ENCODE measurements at regions not wholly inside any gene's neighbourhood (a gene's known extent, or its start where the extent isn't known, plus 50 kb on each side); places are given as distances from the start of the nearest gene placed in this dataset.

- Histone ChIP-seq H3K9ac (ENCODE audit: insufficient read depth in 1 of 2, low read length in 2 of 2) (no peak overlapping the region), H3K9me3 (ENCODE audit: control insufficient read depth in 4 of 4, insufficient read depth in 3 of 4, low read length in 3 of 4) (peaks cover 0 to 4% (median 0%) of the 10 kb centered on the region in 4 donors), H3K36me3 (ENCODE audit: control insufficient read depth in 4 of 4, insufficient read depth in 4 of 4, low read length in 4 of 4) (no peaks in the 10 kb centered on the region), H3K4me1 (ENCODE audit: control insufficient read depth in 5 of 5, insufficient read depth in 5 of 5, low read length in 5 of 5) (peaks cover 0 to 39% (median 15%) of the 10 kb centered on the region in 5 donors), H3K4me3 (no peak overlapping the region), H3K27me3 (ENCODE audit: control insufficient read depth in 3 of 3, insufficient read depth in 3 of 3, low read length in 2 of 3) (no peaks in the 10 kb centered on the region), H3K27ac (ENCODE audit: low read depth in 1 of 2, low read length in 1 of 2) (no peak overlapping the region)
- ATAC-seq (ENCODE audit: insufficient read depth, low FRiP score) (no peak), DNase-seq (no peak)
- TF ChIP-seq, protein P1, sequence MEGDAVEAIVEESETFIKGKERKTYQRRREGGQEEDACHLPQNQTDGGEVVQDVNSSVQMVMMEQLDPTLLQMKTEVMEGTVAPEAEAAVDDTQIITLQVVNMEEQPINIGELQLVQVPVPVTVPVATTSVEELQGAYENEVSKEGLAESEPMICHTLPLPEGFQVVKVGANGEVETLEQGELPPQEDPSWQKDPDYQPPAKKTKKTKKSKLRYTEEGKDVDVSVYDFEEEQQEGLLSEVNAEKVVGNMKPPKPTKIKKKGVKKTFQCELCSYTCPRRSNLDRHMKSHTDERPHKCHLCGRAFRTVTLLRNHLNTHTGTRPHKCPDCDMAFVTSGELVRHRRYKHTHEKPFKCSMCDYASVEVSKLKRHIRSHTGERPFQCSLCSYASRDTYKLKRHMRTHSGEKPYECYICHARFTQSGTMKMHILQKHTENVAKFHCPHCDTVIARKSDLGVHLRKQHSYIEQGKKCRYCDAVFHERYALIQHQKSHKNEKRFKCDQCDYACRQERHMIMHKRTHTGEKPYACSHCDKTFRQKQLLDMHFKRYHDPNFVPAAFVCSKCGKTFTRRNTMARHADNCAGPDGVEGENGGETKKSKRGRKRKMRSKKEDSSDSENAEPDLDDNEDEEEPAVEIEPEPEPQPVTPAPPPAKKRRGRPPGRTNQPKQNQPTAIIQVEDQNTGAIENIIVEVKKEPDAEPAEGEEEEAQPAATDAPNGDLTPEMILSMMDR (IDR thresholded peaks at IDR 0.05; ENCODE audit: control extremely low read depth, extremely low read depth), result no peak
- 82 to 88% methylated on average over 10 of the region's 10 CpGs for WGBS, 2 donors
These were observed 91.0 kb upstream of the COL5A1 start for GRCh38 chr9:134550584-134550983.

DNA sequence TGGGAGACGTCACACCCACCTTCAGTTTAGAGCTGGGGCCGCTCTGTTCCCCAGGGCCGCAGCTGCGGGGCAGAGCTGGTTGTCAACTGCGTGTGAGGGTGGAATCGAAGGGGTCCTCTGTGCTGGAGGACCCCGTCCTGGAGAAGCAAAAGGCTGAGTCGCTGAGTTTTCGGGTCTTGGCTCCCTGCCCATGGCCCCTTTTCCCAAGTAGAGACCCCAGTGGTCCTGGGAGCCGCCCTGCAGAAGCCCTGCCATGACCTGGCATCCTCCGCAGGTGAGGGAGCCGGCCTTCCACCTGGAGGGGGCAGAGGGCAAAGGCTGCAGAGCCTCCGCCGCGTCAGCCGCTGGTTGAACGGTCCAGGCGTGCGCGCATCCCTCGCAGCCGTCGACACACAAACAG, 90.4 kb upstream of the COL5A1 start:
- H3K27me3 ChIP-seq (ENCODE audit: control insufficient read depth in 3 of 3, insufficient read depth in 3 of 3, low read length in 2 of 3), result no peaks in the 10 kb centered on the region
- ATAC-seq (ENCODE audit: insufficient read depth, low FRiP score), result no peak
- peaks cover 0 to 34% (median 9%) of the 10 kb centered on the region in 5 donors for H3K4me1 ChIP-seq (ENCODE audit: control insufficient read depth in 5 of 5, insufficient read depth in 5 of 5, low read length in 5 of 5)
- peaks cover 0 to 4% (median 0%) of the 10 kb centered on the region in 4 donors for H3K9me3 ChIP-seq (ENCODE audit: control insufficient read depth in 4 of 4, insufficient read depth in 3 of 4, low read length in 3 of 4)
- H3K36me3 ChIP-seq (ENCODE audit: control insufficient read depth in 4 of 4, insufficient read depth in 4 of 4, low read length in 4 of 4), result no peaks in the 10 kb centered on the region
- no peak overlapping the region for H3K27ac ChIP-seq (ENCODE audit: low read depth in 1 of 2, low read length in 1 of 2)
- TF ChIP-seq, protein P1 (IDR thresholded peaks at IDR 0.05; ENCODE audit: control extremely low read depth, extremely low read depth), result no peak
- H3K9ac ChIP-seq (ENCODE audit: insufficient read depth in 1 of 2, low read length in 2 of 2), result no peak overlapping the region
- no peak overlapping the region for H3K4me3 ChIP-seq
- no peak for DNase-seq
- 93 to 97% methylated on average over 23 of the region's 23 CpGs for WGBS, 2 donors

- H3K36me3 ChIP-seq (ENCODE audit: control insufficient read depth in 4 of 4, insufficient read depth in 4 of 4, low read length in 4 of 4), result no peaks in the 10 kb centered on the region
- DNase-seq (peak; percentile 67 to 84 (median 70)), ATAC-seq (ENCODE audit: insufficient read depth, low FRiP score) (no peak)
- H3K4me3 ChIP-seq, result no peak overlapping the region
- H3K9me3 ChIP-seq (ENCODE audit: control insufficient read depth in 4 of 4, insufficient read depth in 3 of 4, low read length in 3 of 4), result peaks cover 0 to 4% (median 0%) of the 10 kb centered on the region in 4 donors
- H3K27ac ChIP-seq (ENCODE audit: low read depth in 1 of 2, low read length in 1 of 2), result no peak overlapping the region
- WGBS, 2 donors, result 25 to 34% methylated on average over 24 of the region's 24 CpGs
- H3K9ac ChIP-seq (ENCODE audit: insufficient read depth in 1 of 2, low read length in 2 of 2), result no peak overlapping the region
- no peaks in the 10 kb centered on the region for H3K27me3 ChIP-seq (ENCODE audit: control insufficient read depth in 3 of 3, insufficient read depth in 3 of 3, low read length in 2 of 3)
- H3K4me1 ChIP-seq (ENCODE audit: control insufficient read depth in 5 of 5, insufficient read depth in 5 of 5, low read length in 5 of 5), result peaks cover 0 to 34% (median 7%) of the 10 kb centered on the region in 5 donors
- TF ChIP-seq, protein P1 (IDR thresholded peaks at IDR 0.05; ENCODE audit: control extremely low read depth, extremely low read depth), result no peak
These were observed 89.8 kb upstream of the COL5A1 start for GRCh38 chr9:134551644-134552348.
